H1 (cell line): ENCODE measurements at regions not wholly inside any gene's neighbourhood (a gene's known extent, or its start where the extent isn't known, plus 50 kb on each side); places are given as distances from the start of the nearest gene placed in this dataset.

ENCODE experiments used
- CHD7 ChIP-seq: fragments of 300-600 bp; sonication (generic); IDR thresholded peaks from 2 replicates; pipeline ENCODE4 v1.7.1; 2012; ENCODE audit warnings: low read length, moderate library complexity, mild to moderate bottlenecking, inconsistent platforms; ENCODE audit not compliant: insufficient replicate concordance
- SP4 ChIP-seq: IDR thresholded peaks from 2 replicates; pipeline ENCODE4 v1.6.1; 2012; ENCODE audit warnings: low read length, inconsistent platforms
- YY1 ChIP-seq: IDR thresholded peaks from 2 replicates; pipeline ENCODE4 v1.6.1; 2011; ENCODE audit warnings: low read depth, mild to moderate bottlenecking, low read length

- TF ChIP-seq CHD7, result no peak
- TF ChIP-seq SP4, result no peak
- no peak for TF ChIP-seq YY1
Observed at GRCh38 chr16:17641990-17642389, 171.2 kb upstream of the XYLT1 start (continued).
